Esophagus muscularis mucosa (tissue), 4 donors: ENCODE measurements at regions not wholly inside any gene's neighbourhood (a gene's known extent, or its start where the extent isn't known, plus 50 kb on each side); places are given as distances from the start of the nearest gene placed in this dataset.

Source experiments
- EP300 ChIP-seq: sonication (generic); formaldehyde crosslinking; IDR thresholded peaks from one replicate; pipeline ENCODE4 v1.6.1; 2017; ENCODE audit warnings: antibody characterized with exemption
- POLR2A ChIP-seq: fragments of 450-650 bp; IDR thresholded peaks from one replicate; pipeline ENCODE4 v1.6.1; 2017; ENCODE audit warnings: antibody characterized with exemption, moderate library complexity, mild to moderate bottlenecking, low read depth
- POLR2AphosphoS5 ChIP-seq, 2 donors: sonication (generic); formaldehyde crosslinking; IDR thresholded peaks; one replicate each; pipeline ENCODE4 v1.6.1; 2017; ENCODE audit warnings: antibody characterized with exemption in 2 of 2
- TF ChIP-seq, protein P1 (sequence below), 3 experiments: fragments of 200-600 bp in 2 of 3; fragments of 450-650 bp in 1 of 3; sonication (generic) in 2 of 3; IDR thresholded peaks; one replicate each; pipeline ENCODE4 v1.5.1; 2017 to 2019; ENCODE audit warnings: antibody characterized with exemption in 3 of 3, mild to moderate bottlenecking in 2 of 3, moderate library complexity in 1 of 3

- TF ChIP-seq EP300: no peak
- TF ChIP-seq, protein P1, sequence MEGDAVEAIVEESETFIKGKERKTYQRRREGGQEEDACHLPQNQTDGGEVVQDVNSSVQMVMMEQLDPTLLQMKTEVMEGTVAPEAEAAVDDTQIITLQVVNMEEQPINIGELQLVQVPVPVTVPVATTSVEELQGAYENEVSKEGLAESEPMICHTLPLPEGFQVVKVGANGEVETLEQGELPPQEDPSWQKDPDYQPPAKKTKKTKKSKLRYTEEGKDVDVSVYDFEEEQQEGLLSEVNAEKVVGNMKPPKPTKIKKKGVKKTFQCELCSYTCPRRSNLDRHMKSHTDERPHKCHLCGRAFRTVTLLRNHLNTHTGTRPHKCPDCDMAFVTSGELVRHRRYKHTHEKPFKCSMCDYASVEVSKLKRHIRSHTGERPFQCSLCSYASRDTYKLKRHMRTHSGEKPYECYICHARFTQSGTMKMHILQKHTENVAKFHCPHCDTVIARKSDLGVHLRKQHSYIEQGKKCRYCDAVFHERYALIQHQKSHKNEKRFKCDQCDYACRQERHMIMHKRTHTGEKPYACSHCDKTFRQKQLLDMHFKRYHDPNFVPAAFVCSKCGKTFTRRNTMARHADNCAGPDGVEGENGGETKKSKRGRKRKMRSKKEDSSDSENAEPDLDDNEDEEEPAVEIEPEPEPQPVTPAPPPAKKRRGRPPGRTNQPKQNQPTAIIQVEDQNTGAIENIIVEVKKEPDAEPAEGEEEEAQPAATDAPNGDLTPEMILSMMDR (IDR thresholded peaks at IDR 0.05): no peak
- no peak for TF ChIP-seq POLR2A
- TF ChIP-seq POLR2AphosphoS5 (IDR thresholded peaks at IDR 0.05): peak; percentile 24 to 74
Measured at GRCh38 chr10:10824591-10825148, 193.0 kb upstream of the CELF2 start.
